CD4-positive, alpha-beta T cell (primary cell): ENCODE measurements at regions not wholly inside any gene's neighbourhood (a gene's known extent, or its start where the extent isn't known, plus 50 kb on each side); places are given as distances from the start of the nearest gene placed in this dataset.

Source experiments
- ATAC-seq: fragments of 200-7000 bp; cut with Tn5 transposase; one replicate; pipeline ENCODE4 v1.10.0; 2022; ENCODE audit warnings: mild to moderate bottlenecking; ENCODE audit not compliant: poor library complexity
- CTCF ChIA-PET: fragments of 350-600 bp; sonication (Branson Sonifier 250); formaldehyde crosslinking; loops from one replicate; lab custom pipeline; 2021; ENCODE audit warnings: antibody characterized with exemption, inconsistent platforms; lab: Charles Lee
- POLR2A ChIA-PET: fragments of 350-600 bp; sonication (Branson Sonifier 250); formaldehyde crosslinking; loops from one replicate; lab custom pipeline; 2021; ENCODE audit warnings: antibody characterized with exemption, inconsistent platforms; lab: Charles Lee
- DNase-seq, 14 experiments: peaks; one replicate each; pipeline ENCODE4 v3.0.0-alpha.2; 2013 to 2020; ENCODE audit warnings: mixed read lengths in 2 of 14
- H3K27ac ChIP-seq, 2 donors: one replicate each; pipeline versions ENCODE4 v1.5.1 to v1.7.0; 2013; ENCODE audit warnings: low read length in 2 of 2, low read depth in 1 of 2, mild to moderate bottlenecking in 1 of 2
- H3K27me3 ChIP-seq, 2 experiments: 1 replicate in 1 of 2; 2 replicates in 1 of 2; pipeline versions ENCODE4 v1.6.1 to v1.7.0; 2013; ENCODE audit warnings: low read length in 2 of 2, control low read depth in 1 of 2, mild to moderate bottlenecking in 1 of 2, moderate library complexity in 1 of 2; ENCODE audit not compliant: insufficient read depth in 2 of 2, control insufficient read depth in 1 of 2
- H3K36me3 ChIP-seq: one replicate; pipeline ENCODE4 v1.6.1; 2013; ENCODE audit warnings: low read length, control low read depth; ENCODE audit not compliant: insufficient read depth
- H3K4me1 ChIP-seq: one replicate; pipeline ENCODE4 v1.6.1; 2013; ENCODE audit warnings: low read length, control low read depth; ENCODE audit not compliant: insufficient read depth
- H3K4me3 ChIP-seq: one replicate; pipeline ENCODE4 v1.5.1; 2013; ENCODE audit warnings: mild to moderate bottlenecking, low read length, moderate library complexity
- H3K9me3 ChIP-seq, 2 experiments: 1 replicate in 1 of 2; 2 replicates in 1 of 2; pipeline versions ENCODE4 v1.6.1 to v1.7.0; 2013; ENCODE audit warnings: low read length in 2 of 2, mild to moderate bottlenecking in 2 of 2, control low read depth in 1 of 2, moderate library complexity in 1 of 2; ENCODE audit not compliant: control insufficient read depth in 1 of 2, insufficient read depth in 1 of 2
- H3K27ac Mint-ChIP-seq: one replicate; pipeline ENCODE4 v1.8.0; 2020; ENCODE audit warnings: mixed read lengths
- H3K27me3 Mint-ChIP-seq: one replicate; pipeline ENCODE4 v1.8.0; 2021; ENCODE audit warnings: mixed read lengths
- H3K36me3 Mint-ChIP-seq: one replicate; pipeline ENCODE4 v1.8.0; 2021; ENCODE audit warnings: low read depth, mixed read lengths
- H3K4me1 Mint-ChIP-seq: one replicate; pipeline ENCODE4 v1.8.0; 2021; ENCODE audit warnings: low read depth, mixed read lengths
- H3K4me3 Mint-ChIP-seq: one replicate; pipeline ENCODE4 v1.8.0; 2020; ENCODE audit warnings: mild to moderate bottlenecking, mixed read lengths
- H3K9me3 Mint-ChIP-seq: one replicate; pipeline ENCODE4 v1.8.0; 2020; ENCODE audit warnings: mixed read lengths
- CTCF ChIP-seq: fragments of 200-600 bp; IDR thresholded peaks from one replicate; pipeline ENCODE4 v1.8.0; 2022; ENCODE audit warnings: antibody characterized with exemption, mild to moderate bottlenecking
- intact Hi-C, 2 experiments: fragments of 100-400 bp; cut with DNase I in 1 of 2; cut with micrococcal nuclease in 1 of 2; formaldehyde crosslinking; loops; one replicate each; pipeline versions ENCODE4 v1.15.1 to v1.9.0; 2023 to 2025; cut with DNase I, micrococcal nuclease

- intact Hi-C loops = no loop called here
- H3K27me3 Mint-ChIP-seq = no peaks in the 10 kb centered on the region
- H3K27me3 ChIP-seq = no peaks in the 10 kb centered on the region
- no peaks in the 10 kb centered on the region for H3K9me3 ChIP-seq
- no peak for TF ChIP-seq CTCF
- H3K4me1 ChIP-seq = no peaks in the 10 kb centered on the region
- H3K4me3 ChIP-seq = no peak overlapping the region
- CTCF ChIA-PET = no interaction called here
- no peaks in the 10 kb centered on the region for H3K36me3 ChIP-seq
- H3K4me3 Mint-ChIP-seq = no peak overlapping the region
- no peak overlapping the region for H3K27ac ChIP-seq
- no peaks in the 10 kb centered on the region for H3K36me3 Mint-ChIP-seq
- POLR2A ChIA-PET = interaction anchor here (0.6 kb wide), 1 partner anchor 17 kb away, joined by 3 read pairs; no protein-coding TSS in a partner anchor
- H3K4me1 Mint-ChIP-seq = no peaks in the 10 kb centered on the region
- no peak overlapping the region for H3K27ac Mint-ChIP-seq
- ATAC-seq (no peak), DNase-seq (no peak)
- H3K9me3 Mint-ChIP-seq = no peaks in the 10 kb centered on the region
Measured at GRCh38 chr3:15892311-15893227, 94.8 kb upstream of the ANKRD28 start.

GRCh38 chr3:15894382-15894781, 96.6 kb upstream of the ANKRD28 start:
- Mint-ChIP-seq H3K27ac (no peak overlapping the region), H3K4me3 (no peak overlapping the region), H3K4me1 (no peaks in the 10 kb centered on the region), H3K36me3 (no peaks in the 10 kb centered on the region), H3K9me3 (no peaks in the 10 kb centered on the region), H3K27me3 (no peaks in the 10 kb centered on the region)
- CTCF ChIA-PET = no interaction called here
- intact Hi-C loops = no loop called here
- Histone ChIP-seq H3K27me3 (no peaks in the 10 kb centered on the region), H3K4me3 (no peak overlapping the region), H3K4me1 (no peaks in the 10 kb centered on the region), H3K36me3 (no peaks in the 10 kb centered on the region), H3K9me3 (no peaks in the 10 kb centered on the region), H3K27ac (no peak overlapping the region)
- ATAC-seq (no peak), DNase-seq (no peak)
- POLR2A ChIA-PET = no interaction called here
- TF ChIP-seq CTCF = no peak

DNA sequence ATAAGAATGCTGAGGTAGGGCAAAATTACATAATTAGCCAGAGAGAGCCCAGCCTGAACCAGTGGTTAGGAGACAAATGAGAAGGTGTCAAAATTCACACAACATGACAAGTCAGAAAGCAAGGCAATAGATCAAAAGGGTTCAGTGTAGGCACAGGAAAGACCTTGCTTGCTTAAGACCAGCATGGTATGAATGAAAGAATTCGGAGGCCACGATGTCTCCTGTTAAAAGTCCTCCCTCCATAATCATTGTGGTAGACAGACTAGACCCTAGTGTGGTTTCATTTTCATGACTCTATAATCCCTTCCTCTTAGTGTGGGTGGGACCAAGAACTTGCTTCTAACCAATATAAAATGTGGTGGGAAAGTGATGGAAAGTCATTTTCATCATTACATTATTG, 98.7 kb upstream of the ANKRD28 start:
- no peaks in the 10 kb centered on the region for H3K36me3 ChIP-seq
- intact Hi-C loops = no loop called here
- no peak for TF ChIP-seq CTCF
- Mint-ChIP-seq H3K27ac (no peak overlapping the region), H3K9me3 (no peaks in the 10 kb centered on the region), H3K36me3 (no peaks in the 10 kb centered on the region), H3K4me1 (no peaks in the 10 kb centered on the region), H3K27me3 (no peaks in the 10 kb centered on the region), H3K4me3 (no peak overlapping the region)
- H3K4me1 ChIP-seq = no peaks in the 10 kb centered on the region
- CTCF ChIA-PET = no interaction called here
- H3K27ac ChIP-seq = no peak overlapping the region
- DNase-seq = no peak
- POLR2A ChIA-PET = no interaction called here
- no peak for ATAC-seq
- H3K27me3 ChIP-seq = no peaks in the 10 kb centered on the region
- no peak overlapping the region for H3K4me3 ChIP-seq
- H3K9me3 ChIP-seq = no peaks in the 10 kb centered on the region
